Upper lobe of left lung (tissue), 6 donors: ENCODE measurements at regions not wholly inside any gene's neighbourhood (a gene's known extent, or its start where the extent isn't known, plus 50 kb on each side); places are given as distances from the start of the nearest gene placed in this dataset.

ENCODE experiments used
- ATAC-seq, 2 donors: fragments of 200-7000 bp; cut with Tn5 transposase; one replicate each; pipeline ENCODE4 v1.9.1; 2022; ENCODE audit warnings: mild to moderate bottlenecking in 2 of 2, moderate library complexity in 2 of 2; ENCODE audit not compliant: low FRiP score in 2 of 2
- DNase-seq, 2 donors: peaks; one replicate each; pipeline ENCODE4 v3.0.0-alpha.2; 2019 to 2020
- H3K27ac ChIP-seq, 4 donors: fragments of 200-600 bp; sonication (generic); one replicate each; pipeline ENCODE4 v1.5.1; 2016 to 2019
- H3K27me3 ChIP-seq, 4 donors: fragments of 200-600 bp; sonication (generic); one replicate each; pipeline ENCODE4 v1.5.1; 2017 to 2019
- H3K36me3 ChIP-seq, 4 donors: fragments of 200-600 bp; sonication (generic); one replicate each; pipeline ENCODE4 v1.5.1; 2016 to 2019
- H3K4me1 ChIP-seq, 4 donors: fragments of 200-600 bp; sonication (generic); one replicate each; pipeline ENCODE4 v1.5.1; 2018 to 2019
- H3K4me3 ChIP-seq, 4 donors: fragments of 200-600 bp; sonication (generic); one replicate each; pipeline ENCODE4 v1.5.1; 2017 to 2019; ENCODE audit warnings: mild to moderate bottlenecking in 2 of 4, moderate library complexity in 1 of 4
- H3K9me3 ChIP-seq, 4 donors: fragments of 200-600 bp; sonication (generic); one replicate each; pipeline ENCODE4 v1.5.1; 2018 to 2019
- EP300 ChIP-seq, 4 donors: sonication (generic); formaldehyde crosslinking; IDR thresholded peaks; one replicate each; pipeline ENCODE4 v1.5.1; 2017; ENCODE audit warnings: antibody characterized with exemption in 4 of 4, control low read depth in 2 of 4
- POLR2A ChIP-seq, 4 donors: fragments of 450-650 bp; IDR thresholded peaks; one replicate each; pipeline ENCODE4 v1.5.1; 2016 to 2017; ENCODE audit warnings: antibody characterized with exemption in 4 of 4, mild to moderate bottlenecking in 2 of 4
- POLR2AphosphoS5 ChIP-seq, 2 donors: sonication (generic); formaldehyde crosslinking; IDR thresholded peaks; one replicate each; pipeline ENCODE4 v1.5.1; 2017; ENCODE audit warnings: antibody characterized with exemption in 2 of 2
- WGBS, 2 donors: methylation state at CpG; one replicate each; pipeline ENCODE4 v1.1.5; 2017 to 2018; 5-methylcytosine and 5-hydroxymethylcytosine counted together
- TF ChIP-seq, protein P1 (sequence below), 6 experiments: fragments of 450-650 bp in 4 of 6; fragments of 200-600 bp in 2 of 6; sonication (generic) in 2 of 6; IDR thresholded peaks; one replicate each; pipeline ENCODE4 v1.5.1; 2016 to 2019; ENCODE audit warnings: antibody characterized with exemption in 6 of 6
- donor health status: DM: no; HTN: no; CAD: no; lungs with moderate emphysema.
- donor health status: DM: no; HTN: yes; CAD: no; lungs with severe emphysema.

DNA sequence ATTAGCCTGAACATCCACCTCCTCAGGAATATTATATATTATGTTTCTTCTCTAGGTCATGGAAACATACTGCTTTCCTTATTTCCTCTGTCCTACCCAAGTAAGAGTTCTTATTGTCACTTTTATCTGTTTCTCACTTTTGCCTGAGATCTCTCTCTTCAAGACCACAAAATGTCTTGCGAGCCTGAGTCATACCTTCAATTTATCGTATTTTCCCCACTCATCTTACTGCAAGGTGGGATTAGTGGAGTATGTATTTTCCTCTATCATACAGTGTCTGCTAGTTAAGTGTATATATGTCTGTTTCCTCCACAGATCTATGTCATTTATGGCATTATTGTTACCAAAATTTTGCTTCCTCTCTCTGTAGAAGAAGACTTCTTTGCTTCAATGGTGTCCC lies 124.5 kb downstream of the EIF4E start:
- H3K27ac ChIP-seq, result no peak overlapping the region
- no peaks in the 10 kb centered on the region for H3K36me3 ChIP-seq
- no peak for ATAC-seq
- TF ChIP-seq POLR2AphosphoS5 (IDR thresholded peaks at IDR 0.05) (no peak), POLR2A (IDR thresholded peaks at IDR 0.05) (no peak), EP300 (IDR thresholded peaks at IDR 0.05) (no peak)
- TF ChIP-seq, protein P1, sequence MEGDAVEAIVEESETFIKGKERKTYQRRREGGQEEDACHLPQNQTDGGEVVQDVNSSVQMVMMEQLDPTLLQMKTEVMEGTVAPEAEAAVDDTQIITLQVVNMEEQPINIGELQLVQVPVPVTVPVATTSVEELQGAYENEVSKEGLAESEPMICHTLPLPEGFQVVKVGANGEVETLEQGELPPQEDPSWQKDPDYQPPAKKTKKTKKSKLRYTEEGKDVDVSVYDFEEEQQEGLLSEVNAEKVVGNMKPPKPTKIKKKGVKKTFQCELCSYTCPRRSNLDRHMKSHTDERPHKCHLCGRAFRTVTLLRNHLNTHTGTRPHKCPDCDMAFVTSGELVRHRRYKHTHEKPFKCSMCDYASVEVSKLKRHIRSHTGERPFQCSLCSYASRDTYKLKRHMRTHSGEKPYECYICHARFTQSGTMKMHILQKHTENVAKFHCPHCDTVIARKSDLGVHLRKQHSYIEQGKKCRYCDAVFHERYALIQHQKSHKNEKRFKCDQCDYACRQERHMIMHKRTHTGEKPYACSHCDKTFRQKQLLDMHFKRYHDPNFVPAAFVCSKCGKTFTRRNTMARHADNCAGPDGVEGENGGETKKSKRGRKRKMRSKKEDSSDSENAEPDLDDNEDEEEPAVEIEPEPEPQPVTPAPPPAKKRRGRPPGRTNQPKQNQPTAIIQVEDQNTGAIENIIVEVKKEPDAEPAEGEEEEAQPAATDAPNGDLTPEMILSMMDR (IDR thresholded peaks at IDR 0.05), result no peak
- H3K9me3 ChIP-seq, result no peaks in the 10 kb centered on the region
- 92 to 96% methylated on average over 2 of the region's 2 CpGs for WGBS, 2 donors
- DNase-seq, result no peak
- no peaks in the 10 kb centered on the region for H3K4me1 ChIP-seq
- no peaks in the 10 kb centered on the region for H3K27me3 ChIP-seq
- H3K4me3 ChIP-seq, result no peak overlapping the region

- H3K27me3 ChIP-seq, result no peaks in the 10 kb centered on the region
Observed at GRCh38 chr4:98803251-98803650, 125.7 kb downstream of the EIF4E start.

GRCh38 chr4:98802770-98803198 lies 126.1 kb downstream of the EIF4E start:
- TF ChIP-seq POLR2AphosphoS5 (IDR thresholded peaks at IDR 0.05), result no peak
- TF ChIP-seq EP300 (IDR thresholded peaks at IDR 0.05), result no peak
- TF ChIP-seq, protein P1 (IDR thresholded peaks at IDR 0.05), result no peak
- TF ChIP-seq POLR2A (IDR thresholded peaks at IDR 0.05), result no peak
- 13 to 50% methylated on average over 1 of the region's 1 CpG for WGBS, 2 donors
- DNase-seq, result no peak
- H3K36me3 ChIP-seq, result no peaks in the 10 kb centered on the region
- H3K4me1 ChIP-seq, result no peaks in the 10 kb centered on the region
- no peak overlapping the region for H3K4me3 ChIP-seq
- no peaks in the 10 kb centered on the region for H3K27me3 ChIP-seq
- peak in 1 of 2 donors; percentile 21 for ATAC-seq
- H3K27ac ChIP-seq, result no peak overlapping the region
- H3K9me3 ChIP-seq, result no peaks in the 10 kb centered on the region

More at GRCh38 chr4:98803251-98803650, 125.7 kb downstream of the EIF4E start:
- H3K36me3 ChIP-seq, result no peaks in the 10 kb centered on the region
- no peak overlapping the region for H3K27ac ChIP-seq
- ATAC-seq (no peak), DNase-seq (no peak)
- no peaks in the 10 kb centered on the region for H3K9me3 ChIP-seq
- no peaks in the 10 kb centered on the region for H3K4me1 ChIP-seq
- TF ChIP-seq, protein P1 (IDR thresholded peaks at IDR 0.05), result no peak
- TF ChIP-seq POLR2A (IDR thresholded peaks at IDR 0.05) (no peak), EP300 (IDR thresholded peaks at IDR 0.05) (no peak), POLR2AphosphoS5 (IDR thresholded peaks at IDR 0.05) (no peak)
- 74 to 83% methylated on average over 3 of the region's 3 CpGs for WGBS, 2 donors
- H3K4me3 ChIP-seq, result no peak overlapping the region

- H3K4me3 ChIP-seq, result no peak overlapping the region
- H3K27ac ChIP-seq, result no peak overlapping the region
- no peaks in the 10 kb centered on the region for H3K9me3 ChIP-seq
- WGBS, 2 donors, result 77 to 83% methylated on average over 6 of the region's 6 CpGs
- ATAC-seq, result no peak
- H3K4me1 ChIP-seq, result no peaks in the 10 kb centered on the region
- TF ChIP-seq POLR2AphosphoS5 (IDR thresholded peaks at IDR 0.05) (no peak), POLR2A (IDR thresholded peaks at IDR 0.05) (no peak), EP300 (IDR thresholded peaks at IDR 0.05) (no peak)
- TF ChIP-seq, protein P1 (IDR thresholded peaks at IDR 0.05), result no peak
- peak in 1 of 2 donors; percentile 6 for DNase-seq
- H3K27me3 ChIP-seq, result no peaks in the 10 kb centered on the region
- H3K36me3 ChIP-seq, result no peaks in the 10 kb centered on the region
Observed at GRCh38 chr4:98801259-98801725, 127.6 kb downstream of the EIF4E start.

GRCh38 chr4:98796991-98797390 lies 131.9 kb downstream of the EIF4E start:
- no peak for DNase-seq
- Histone ChIP-seq H3K4me1 (no peaks in the 10 kb centered on the region), H3K9me3 (no peaks in the 10 kb centered on the region), H3K27me3 (no peaks in the 10 kb centered on the region), H3K36me3 (no peaks in the 10 kb centered on the region), H3K27ac (no peak overlapping the region), H3K4me3 (no peak overlapping the region)
- ATAC-seq, result no peak
- TF ChIP-seq, protein P1 (IDR thresholded peaks at IDR 0.05), result no peak
- WGBS, 2 donors, result 76 to 77% methylated on average over 7 of the region's 7 CpGs
